ENCODE measurements at regions not wholly inside any gene's neighbourhood (a gene's known extent, or its start where the extent isn't known, plus 50 kb on each side); places are given as distances from the start of the nearest gene placed in this dataset.

- TF ChIP-seq CHD7 (IDR thresholded peaks at IDR 0.05; ENCODE audit: insufficient replicate concordance, low read length) (no peak), HDAC2 (IDR thresholded peaks at IDR 0.05; ENCODE audit: borderline replicate concordance in 1 of 2, low read depth in 2 of 2, low read length in 2 of 2) (no peak), CBX5 (IDR thresholded peaks at IDR 0.05; ENCODE audit: low read depth, low read length) (no peak), ASH2L (IDR thresholded peaks at IDR 0.05; ENCODE audit: low read length) (no peak), SP1 (IDR thresholded peaks at IDR 0.05; ENCODE audit: low read depth, low read length) (no peak), POLR2A (IDR thresholded peaks at IDR 0.05; ENCODE audit: control extremely low read depth in 1 of 2, low read depth in 2 of 2, low read length in 2 of 2) (no peak)
These were observed 84.2 kb upstream of the BMP2 start (continued) for GRCh38 chr20:6683021-6683977.
